Neuronal stem cell (in vitro differentiated cells): ENCODE measurements at regions not wholly inside any gene's neighbourhood (a gene's known extent, or its start where the extent isn't known, plus 50 kb on each side); places are given as distances from the start of the nearest gene placed in this dataset.

ENCODE experiments used
- DNase-seq: peaks from one replicate; pipeline ENCODE4 v3.0.0-alpha.2; 2013; ENCODE audit warnings: low spot score
- H2AFZ ChIP-seq: one replicate; pipeline ENCODE4 v1.6.1; 2013; ENCODE audit warnings: mild to moderate bottlenecking, low read length, inconsistent platforms
- H2AK5ac ChIP-seq: 2 replicates; pipeline ENCODE4 v1.6.1; 2013; ENCODE audit warnings: low read depth, mild to moderate bottlenecking, inconsistent platforms, low read length, moderate library complexity, mixed read lengths
- H2BK120ac ChIP-seq: 2 replicates; pipeline ENCODE4 v1.6.1; 2013; ENCODE audit warnings: low read depth, mild to moderate bottlenecking, inconsistent platforms, low read length, moderate library complexity, mixed read lengths
- H2BK12ac ChIP-seq: one replicate; pipeline ENCODE4 v1.6.1; 2013; ENCODE audit warnings: low read length, inconsistent platforms
- H2BK15ac ChIP-seq: 2 replicates; pipeline ENCODE4 v1.6.1; 2013; ENCODE audit warnings: mild to moderate bottlenecking, low read length, inconsistent platforms, mixed read lengths
- H2BK5ac ChIP-seq: one replicate; pipeline ENCODE4 v1.6.1; 2013; ENCODE audit warnings: inconsistent platforms, mild to moderate bottlenecking, low read length, moderate library complexity
- H3K14ac ChIP-seq: one replicate; pipeline ENCODE4 v1.6.1; 2013; ENCODE audit warnings: low read length, inconsistent platforms
- H3K18ac ChIP-seq: 2 replicates; pipeline ENCODE4 v1.6.1; 2013; ENCODE audit warnings: low read length, inconsistent platforms
- H3K23ac ChIP-seq: 2 replicates; pipeline ENCODE4 v1.6.1; 2013; ENCODE audit warnings: low read depth, mild to moderate bottlenecking, mixed read lengths, low read length, inconsistent platforms; ENCODE audit not compliant: poor library complexity
- H3K27ac ChIP-seq: replicated peaks from 3 replicates; pipeline ENCODE4 v1.5.1; 2013; ENCODE audit warnings: low read length, inconsistent platforms
- H3K27me3 ChIP-seq, 3 experiments: 2 replicates each; pipeline ENCODE4 v1.6.1; 2013; ENCODE audit warnings: low read length in 3 of 3, mild to moderate bottlenecking in 2 of 3, inconsistent platforms in 1 of 3, low read depth in 1 of 3, mixed read lengths in 1 of 3, moderate library complexity in 1 of 3; ENCODE audit not compliant: control insufficient read depth in 3 of 3, insufficient read depth in 3 of 3
- H3K36me3 ChIP-seq, 2 donors: replicated peaks in 1 of 2; 2 replicates each; pipeline ENCODE4 v1.6.1; 2013; ENCODE audit warnings: low read length in 2 of 2; ENCODE audit not compliant: control insufficient read depth in 2 of 2, insufficient read depth in 2 of 2
- H3K4ac ChIP-seq: 2 replicates; pipeline ENCODE4 v1.6.1; 2013; ENCODE audit warnings: inconsistent platforms, mild to moderate bottlenecking, low read length, moderate library complexity
- H3K4me1 ChIP-seq, 2 donors: 1 replicate in 1 of 2; 2 replicates in 1 of 2; pipeline ENCODE4 v1.6.1; 2013; ENCODE audit warnings: low read length in 2 of 2, low read depth in 1 of 2; ENCODE audit not compliant: control insufficient read depth in 2 of 2, insufficient read depth in 1 of 2
- H3K4me2 ChIP-seq: one replicate; pipeline ENCODE4 v1.6.1; 2013; ENCODE audit warnings: mild to moderate bottlenecking, low read length, inconsistent platforms; ENCODE audit not compliant: insufficient read depth, poor library complexity, severe bottlenecking
- H3K4me3 ChIP-seq, 2 donors: 2 replicates each; pipeline ENCODE4 v1.5.1; 2013; ENCODE audit warnings: low read length in 2 of 2, mild to moderate bottlenecking in 2 of 2, inconsistent platforms in 1 of 2, moderate library complexity in 1 of 2
- H3K79me1 ChIP-seq: one replicate; pipeline ENCODE4 v1.6.1; 2013; ENCODE audit warnings: low read depth, mild to moderate bottlenecking, inconsistent platforms, low read length, moderate library complexity
- H3K9ac ChIP-seq: one replicate; pipeline ENCODE4 v1.6.1; 2013; ENCODE audit warnings: mild to moderate bottlenecking, low read depth, low read length, inconsistent platforms; ENCODE audit not compliant: poor library complexity
- H3K9me3 ChIP-seq, 2 donors: replicated peaks in 1 of 2; 2 replicates each; pipeline versions ENCODE3 to v1.6.1; 2013; ENCODE audit warnings: low read length in 2 of 2, mild to moderate bottlenecking in 2 of 2, inconsistent platforms in 1 of 2, low read depth in 1 of 2, mixed read lengths in 1 of 2, moderate library complexity in 1 of 2; ENCODE audit not compliant: control insufficient read depth in 2 of 2, insufficient read depth in 1 of 2
- H4K8ac ChIP-seq: one replicate; pipeline ENCODE4 v1.6.1; 2013; ENCODE audit warnings: low read depth, mild to moderate bottlenecking, inconsistent platforms, low read length, moderate library complexity
- H4K91ac ChIP-seq: one replicate; pipeline ENCODE4 v1.6.1; 2013; ENCODE audit warnings: low read length, low read depth, mild to moderate bottlenecking, inconsistent platforms; ENCODE audit not compliant: poor library complexity
- WGBS, 2 donors: extraction: QIAGEN DNeasy Blood & Tissue Kit; methylation state at CpG; one replicate each; pipeline ENCODE4 v1.1.7; 2013; ENCODE audit warnings: missing lambda C conversion rate in 2 of 2, mixed read lengths in 1 of 2; ENCODE audit not compliant: insufficient read length in 2 of 2, insufficient replicate concordance in 1 of 2; ENCODE audit errors: extremely low coverage in 2 of 2; 5-methylcytosine and 5-hydroxymethylcytosine counted together

GRCh38 chr6:153804755-153805330, 234.2 kb upstream of the OPRM1 start:
- DNase-seq, result no peak
- Histone ChIP-seq H3K4ac (no peak overlapping the region), H2BK15ac (no peak overlapping the region), H3K23ac (no peak overlapping the region), H3K27ac (no peak overlapping the region), H3K18ac (no peak overlapping the region), H3K9me3 (no peaks in the 10 kb centered on the region), H3K79me1 (no peaks in the 10 kb centered on the region), H4K91ac (no peak overlapping the region), H2BK5ac (no peak overlapping the region), H2AK5ac (no peak overlapping the region), H3K9ac (no peak overlapping the region), H4K8ac (no peak overlapping the region), H3K4me1 (no peaks in the 10 kb centered on the region), H3K14ac (no peak overlapping the region), H2BK12ac (no peak overlapping the region), H2BK120ac (no peak overlapping the region), H3K27me3 (no peaks in the 10 kb centered on the region), H3K4me3 (no peak overlapping the region), H2AFZ (no peak overlapping the region), H3K36me3 (no peaks in the 10 kb centered on the region), H3K4me2 (no peak overlapping the region)
- WGBS, 2 donors, result no CpG with 5 or more reads among the region's 5 CpGs

- WGBS, 2 donors, result no CpG with 5 or more reads among the region's 2 CpGs
- H3K4me2 ChIP-seq, result no peak overlapping the region
These were observed 237.1 kb upstream of the OPRM1 start for GRCh38 chr6:153801917-153802316.

GRCh38 chr6:153800580-153801188, 238.4 kb upstream of the OPRM1 start:
- H3K14ac ChIP-seq, result no peak overlapping the region
- H2BK120ac ChIP-seq, result no peak overlapping the region
- no peak overlapping the region for H3K27ac ChIP-seq
- H3K18ac ChIP-seq, result no peak overlapping the region
- no peak overlapping the region for H2AFZ ChIP-seq
- no peak overlapping the region for H2BK15ac ChIP-seq
- no peaks in the 10 kb centered on the region for H3K9me3 ChIP-seq
- no peaks in the 10 kb centered on the region for H3K79me1 ChIP-seq
- H3K27me3 ChIP-seq, result no peaks in the 10 kb centered on the region
- DNase-seq, result no peak
- H4K91ac ChIP-seq, result no peak overlapping the region
- no peaks in the 10 kb centered on the region for H3K36me3 ChIP-seq
- H3K23ac ChIP-seq, result no peak overlapping the region
- H4K8ac ChIP-seq, result no peak overlapping the region
- no peaks in the 10 kb centered on the region for H3K4me1 ChIP-seq
- no peak overlapping the region for H3K9ac ChIP-seq
- no peak overlapping the region for H2AK5ac ChIP-seq
- no peak overlapping the region for H3K4me2 ChIP-seq
- no peak overlapping the region for H3K4me3 ChIP-seq
- WGBS, 2 donors, result no CpG with 5 or more reads among the region's 4 CpGs
- no peak overlapping the region for H3K4ac ChIP-seq
- no peak overlapping the region for H2BK12ac ChIP-seq
- no peak overlapping the region for H2BK5ac ChIP-seq

More at GRCh38 chr6:153801917-153802316, 237.1 kb upstream of the OPRM1 start:
- no peak overlapping the region for H3K4ac ChIP-seq
- H3K18ac ChIP-seq, result no peak overlapping the region
- H3K27ac ChIP-seq, result no peak overlapping the region
- H3K4me3 ChIP-seq, result no peak overlapping the region
- H2AK5ac ChIP-seq, result no peak overlapping the region
- no peak overlapping the region for H3K14ac ChIP-seq
- H3K4me1 ChIP-seq, result no peaks in the 10 kb centered on the region
- no peak overlapping the region for H3K9ac ChIP-seq
- H3K9me3 ChIP-seq, result no peaks in the 10 kb centered on the region
- H2BK12ac ChIP-seq, result no peak overlapping the region
- no peak overlapping the region for H4K8ac ChIP-seq
- H2BK15ac ChIP-seq, result no peak overlapping the region
- no peak overlapping the region for H2BK120ac ChIP-seq
- no peaks in the 10 kb centered on the region for H3K36me3 ChIP-seq
- H3K27me3 ChIP-seq, result no peaks in the 10 kb centered on the region
- H3K23ac ChIP-seq, result no peak overlapping the region
- no peak overlapping the region for H2AFZ ChIP-seq
- DNase-seq, result no peak
- no peak overlapping the region for H4K91ac ChIP-seq
- H3K79me1 ChIP-seq, result no peaks in the 10 kb centered on the region
- no peak overlapping the region for H2BK5ac ChIP-seq

- no peak overlapping the region for H2AK5ac ChIP-seq
- H3K27ac ChIP-seq, result no peak overlapping the region
- no peak overlapping the region for H3K14ac ChIP-seq
- no peak overlapping the region for H4K8ac ChIP-seq
- H2BK120ac ChIP-seq, result no peak overlapping the region
- no peaks in the 10 kb centered on the region for H3K27me3 ChIP-seq
- no peaks in the 10 kb centered on the region for H3K79me1 ChIP-seq
- no peak overlapping the region for H2AFZ ChIP-seq
- H3K9me3 ChIP-seq, result no peaks in the 10 kb centered on the region
- H2BK15ac ChIP-seq, result no peak overlapping the region
- no peak overlapping the region for H4K91ac ChIP-seq
- no peaks in the 10 kb centered on the region for H3K36me3 ChIP-seq
- H3K4me2 ChIP-seq, result no peak overlapping the region
- no peak overlapping the region for H2BK12ac ChIP-seq
- no peak overlapping the region for H3K18ac ChIP-seq
- H3K4ac ChIP-seq, result no peak overlapping the region
- H2BK5ac ChIP-seq, result no peak overlapping the region
- no peak overlapping the region for H3K23ac ChIP-seq
- no peak overlapping the region for H3K9ac ChIP-seq
- no CpG with 5 or more reads among the region's 1 CpG for WGBS, 2 donors
- no peak for DNase-seq
- peaks cover 0 to 3% of the 10 kb centered on the region in 2 donors for H3K4me1 ChIP-seq
- no peak overlapping the region for H3K4me3 ChIP-seq
These were observed 248.1 kb upstream of the OPRM1 start for GRCh38 chr6:153790876-153791473.
